Prostate gland (tissue), 2 donors: ENCODE measurements at regions not wholly inside any gene's neighbourhood (a gene's known extent, or its start where the extent isn't known, plus 50 kb on each side); places are given as distances from the start of the nearest gene placed in this dataset.
"Not testable (repeated sequence)": the region's sequence is repeated elsewhere in the genome, so short reads cannot be mapped to it uniquely, and the experiment has no call there.

Source experiments
- DNase-seq: peaks from one replicate; pipeline ENCODE4 v3.0.0-alpha.2; 2019; ENCODE audit warnings: low spot score
- H3K27ac ChIP-seq, 2 donors: fragments of 200-600 bp; sonication (generic); 2 replicates each; pipeline ENCODE4 v1.5.1; 2017 to 2019
- H3K27me3 ChIP-seq: fragments of 200-600 bp; sonication (generic); replicated peaks from 2 replicates; pipeline ENCODE4 v1.5.1; 2019; ENCODE audit not compliant: insufficient read depth
- H3K36me3 ChIP-seq, 2 donors: fragments of 200-600 bp; sonication (generic); 1 replicate in 1 of 2; 2 replicates in 1 of 2; pipeline versions ENCODE4 v1.5.1 to v1.8.1; 2017 to 2019
- H3K4me1 ChIP-seq: fragments of 200-600 bp; sonication (generic); replicated peaks from 2 replicates; pipeline ENCODE4 v1.5.1; 2019
- H3K4me3 ChIP-seq, 2 donors: fragments of 200-600 bp; sonication (generic); 2 replicates each; pipeline ENCODE4 v1.5.1; 2017 to 2019
- H3K9me3 ChIP-seq: fragments of 200-600 bp; sonication (generic); 2 replicates; pipeline ENCODE4 v1.5.1; 2017
- CTCF ChIP-seq, 4 experiments: fragments of 200-600 bp in 2 of 4; fragments of 450-650 bp in 2 of 4; sonication (generic) in 2 of 4; IDR thresholded peaks; 1 replicate in 3 of 4; 2 replicates in 1 of 4; pipeline ENCODE4 v1.5.1; 2016 to 2019; ENCODE audit warnings: antibody characterized with exemption in 4 of 4, mild to moderate bottlenecking in 2 of 4, moderate library complexity in 2 of 4
- POLR2A ChIP-seq: fragments of 450-650 bp; IDR thresholded peaks from one replicate; pipeline ENCODE4 v1.6.1; 2016; ENCODE audit warnings: antibody characterized with exemption, mild to moderate bottlenecking
- POLR2AphosphoS5 ChIP-seq: sonication (generic); formaldehyde crosslinking; IDR thresholded peaks from one replicate; pipeline ENCODE4 v1.6.1; 2017; ENCODE audit warnings: antibody characterized with exemption
- WGBS: methylation state at CpG from one replicate; pipeline ENCODE4 v1.1.5; 2018; 5-methylcytosine and 5-hydroxymethylcytosine counted together
- intact Hi-C: fragments of 100-400 bp; cut with DNase I; formaldehyde crosslinking; loops from one replicate; pipeline ENCODE4 v1.14.2; 2022

GRCh38 chr19:28314756-28315155 lies 898.2 kb downstream of the UQCRFS1 start:
- Histone ChIP-seq H3K4me3 (no peak overlapping the region), H3K9me3 (no peaks in the 10 kb centered on the region), H3K36me3 (no peaks in the 10 kb centered on the region), H3K4me1 (no peaks in the 10 kb centered on the region), H3K27me3 (no peaks in the 10 kb centered on the region), H3K27ac (no peak overlapping the region)
- no peak for TF ChIP-seq CTCF (IDR thresholded peaks at IDR 0.05)
- intact Hi-C loops = no loop called here
- 79% methylated on average over 3 of the region's 3 CpGs for WGBS
- DNase-seq = no peak

DNA sequence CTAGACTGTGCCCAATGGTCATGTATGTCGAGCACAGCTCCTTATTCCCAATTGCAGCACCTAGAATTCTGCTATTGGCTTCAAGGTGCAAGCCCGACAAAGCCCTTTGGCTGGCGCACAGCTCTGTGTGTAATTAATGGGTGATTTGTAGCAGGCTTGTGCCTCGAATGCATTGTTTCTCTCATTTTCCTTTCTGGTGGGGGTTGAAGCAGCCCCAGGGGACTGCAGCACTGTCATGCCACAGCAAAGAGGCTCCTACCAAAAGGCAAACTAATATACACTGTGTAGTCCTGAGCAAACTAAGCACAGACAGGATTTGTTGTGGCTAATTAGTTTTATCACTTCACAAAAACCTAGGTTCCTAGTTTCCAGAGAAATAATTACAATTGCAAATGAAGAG lies 898.7 kb downstream of the UQCRFS1 start:
- no peaks in the 10 kb centered on the region for H3K27me3 ChIP-seq
- intact Hi-C loops = no loop called here
- DNase-seq = no peak
- WGBS = 68% methylated on average over 4 of the region's 4 CpGs
- no peaks in the 10 kb centered on the region for H3K9me3 ChIP-seq
- TF ChIP-seq POLR2A = no peak
- no peak for TF ChIP-seq CTCF (IDR thresholded peaks at IDR 0.05)
- TF ChIP-seq POLR2AphosphoS5 = no peak
- no peaks in the 10 kb centered on the region for H3K4me1 ChIP-seq
- no peak overlapping the region for H3K4me3 ChIP-seq
- no peak overlapping the region for H3K27ac ChIP-seq
- no peaks in the 10 kb centered on the region for H3K36me3 ChIP-seq

DNA sequence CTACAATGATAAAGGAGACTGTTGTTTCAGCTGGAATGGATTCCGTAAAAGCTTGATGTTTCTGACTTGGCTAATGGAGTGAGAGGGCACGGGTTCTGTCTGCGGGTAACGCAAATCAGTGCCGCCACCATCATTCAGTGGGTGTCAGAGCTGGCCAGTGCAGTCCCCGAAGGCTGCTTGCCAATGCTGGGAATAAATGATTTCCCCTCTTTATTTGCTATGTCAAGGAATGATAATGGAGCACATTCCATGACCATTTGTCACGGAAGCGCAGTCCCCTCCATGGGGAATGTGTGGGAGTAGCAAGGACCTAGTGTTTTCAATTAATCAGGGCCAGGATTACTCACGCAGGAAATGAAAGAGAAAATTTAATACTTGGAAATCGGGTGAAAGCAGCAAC lies 899.3 kb downstream of the UQCRFS1 start:
- intact Hi-C loops = no loop called here
- H3K27me3 ChIP-seq = no peaks in the 10 kb centered on the region
- no peak for TF ChIP-seq POLR2A
- TF ChIP-seq CTCF (IDR thresholded peaks at IDR 0.05) = no peak
- no peak for TF ChIP-seq POLR2AphosphoS5
- H3K4me3 ChIP-seq = no peak overlapping the region
- H3K36me3 ChIP-seq = no peaks in the 10 kb centered on the region
- no peak overlapping the region for H3K27ac ChIP-seq
- H3K4me1 ChIP-seq = no peaks in the 10 kb centered on the region
- 54% methylated on average over 10 of the region's 10 CpGs for WGBS
- no peak for DNase-seq
- H3K9me3 ChIP-seq = no peaks in the 10 kb centered on the region

GRCh38 chr19:28312269-28312668 lies 900.7 kb downstream of the UQCRFS1 start:
- intact Hi-C loops = no loop called here
- no peak for DNase-seq

GRCh38 chr19:28310829-28311228 lies 902.1 kb downstream of the UQCRFS1 start:
- WGBS = 72% methylated on average over 1 of the region's 2 CpGs
- H3K4me3 ChIP-seq, DNase-seq, H3K9me3 ChIP-seq, H3K4me1 ChIP-seq, H3K36me3 ChIP-seq, H3K27me3 ChIP-seq, H3K27ac ChIP-seq, intact Hi-C loops: not testable (repeated sequence)

More at GRCh38 chr19:28312269-28312668, 900.7 kb downstream of the UQCRFS1 start:
- no peak for TF ChIP-seq POLR2AphosphoS5
- TF ChIP-seq POLR2A = no peak
- TF ChIP-seq CTCF (IDR thresholded peaks at IDR 0.05) = no peak
- Histone ChIP-seq H3K4me3 (no peak overlapping the region), H3K9me3 (no peaks in the 10 kb centered on the region), H3K36me3 (no peaks in the 10 kb centered on the region), H3K4me1 (no peaks in the 10 kb centered on the region), H3K27me3 (no peaks in the 10 kb centered on the region), H3K27ac (no peak overlapping the region)
- 82% methylated on average over 8 of the region's 8 CpGs for WGBS
